SK-N-SH (cell line): ENCODE measurements at regions not wholly inside any gene's neighbourhood (a gene's known extent, or its start where the extent isn't known, plus 50 kb on each side); places are given as distances from the start of the nearest gene placed in this dataset.

ENCODE experiments used
- CTCF ChIA-PET: fragments of 300-600, 350-600 bp; formaldehyde crosslinking; extraction: SDS; loops from one replicate; lab custom pipeline; 2021; lab: Yijun Ruan, JAX
- POLR2A ChIA-PET: fragments of 350-600 bp; sonication (Branson Sonifier 250); formaldehyde crosslinking; extraction: SDS; loops from one replicate; lab custom pipeline; 2020; ENCODE audit warnings: antibody characterized with exemption, inconsistent platforms; lab: Yijun Ruan, JAX
- DNase-seq: peaks from one replicate; pipeline ENCODE4 v3.0.0; 2012
- H2AFZ ChIP-seq: fragments of 200-600 bp; sonication (generic); 2 replicates; pipeline ENCODE4 v1.8.1; 2016; ENCODE audit warnings: antibody characterized with exemption, mild to moderate bottlenecking, low read depth
- H3F3A ChIP-seq: fragments of 200-600 bp; sonication (generic); replicated peaks from 2 replicates; pipeline ENCODE3; 2016; ENCODE audit warnings: antibody characterized with exemption, mild to moderate bottlenecking; ENCODE audit not compliant: insufficient read depth
- H3K27ac ChIP-seq, 2 experiments: fragments of 200-500 bp in 1 of 2; fragments of 200-600 bp in 1 of 2; sonication (Bioruptor generic) in 1 of 2; sonication (generic), shearing (Covaris generic) in 1 of 2; 2 replicates each; pipeline versions ENCODE4 v1.5.1 to v1.6.1; 2014 to 2016; ENCODE audit warnings: low read depth in 2 of 2, inconsistent platforms in 1 of 2, low read length in 1 of 2, mild to moderate bottlenecking in 1 of 2, mixed read lengths in 1 of 2
- H3K27me3 ChIP-seq: fragments of 200-600 bp; sonication (generic), shearing (Covaris generic); 2 replicates; pipeline ENCODE4 v1.6.1; 2016; ENCODE audit warnings: mixed run types; ENCODE audit not compliant: insufficient read depth
- H3K36me3 ChIP-seq, 2 experiments: fragments of 200-500 bp in 1 of 2; fragments of 200-600 bp in 1 of 2; sonication (Bioruptor generic) in 1 of 2; sonication (generic) in 1 of 2; replicated peaks in 1 of 2; 2 replicates each; pipeline versions ENCODE3 to v1.5.1; 2014 to 2016; ENCODE audit warnings: low read length in 1 of 2, mild to moderate bottlenecking in 1 of 2; ENCODE audit not compliant: insufficient read depth in 2 of 2, control insufficient read depth in 1 of 2
- H3K4me1 ChIP-seq, 2 experiments: fragments of 200-500 bp in 1 of 2; fragments of 200-600 bp in 1 of 2; sonication (Bioruptor generic) in 1 of 2; sonication (generic), shearing (Covaris generic) in 1 of 2; 2 replicates each; pipeline versions ENCODE4 v1.5.1 to v1.6.1; 2014 to 2016; ENCODE audit warnings: low read depth in 1 of 2, low read length in 1 of 2, mixed run types in 1 of 2; ENCODE audit not compliant: insufficient read depth in 2 of 2, control insufficient read depth in 1 of 2
- H3K4me2 ChIP-seq: fragments of 200-600 bp; sonication (generic), shearing (Covaris generic); 2 replicates; pipeline ENCODE4 v1.6.1; 2017; ENCODE audit warnings: mixed run types
- H3K4me3 ChIP-seq, 2 experiments: fragments of 200-500 bp in 1 of 2; fragments of 200-600 bp in 1 of 2; sonication (Bioruptor generic) in 1 of 2; sonication (generic), shearing (Covaris generic) in 1 of 2; 2 replicates each; pipeline versions ENCODE4 v1.5.1 to v1.8.1; 2014 to 2016; ENCODE audit warnings: low read depth in 2 of 2, inconsistent platforms in 1 of 2, low read length in 1 of 2, mild to moderate bottlenecking in 1 of 2, mixed read lengths in 1 of 2, moderate library complexity in 1 of 2
- H3K79me2 ChIP-seq: fragments of 200-600 bp; sonication (generic); 2 replicates; pipeline ENCODE4 v1.8.1; 2017; ENCODE audit warnings: mild to moderate bottlenecking; ENCODE audit not compliant: insufficient read depth
- H3K9ac ChIP-seq: fragments of 200-600 bp; sonication (generic); 2 replicates; pipeline ENCODE4 v1.6.1; 2017; ENCODE audit warnings: mixed run types
- H3K9me2 ChIP-seq: fragments of 200-600 bp; sonication (generic); 2 replicates; pipeline ENCODE4 v1.6.1; 2017; ENCODE audit warnings: mixed run types
- H3K9me3 ChIP-seq: fragments of 200-600 bp; sonication (generic); 2 replicates; pipeline ENCODE4 v1.6.1; 2017; ENCODE audit warnings: mixed run types, mild to moderate bottlenecking, moderate library complexity
- H4K20me1 ChIP-seq: fragments of 200-600 bp; sonication (generic); 2 replicates; pipeline ENCODE4 v1.6.1; 2017; ENCODE audit warnings: mild to moderate bottlenecking, mixed run types; ENCODE audit not compliant: insufficient read depth
- EP300 ChIP-seq, 2 experiments: IDR thresholded peaks; 2 replicates each; pipeline versions ENCODE4 v1.4.0 to v1.6.1; 2012; ENCODE audit warnings: borderline replicate concordance in 1 of 2, low read depth in 1 of 2, low read length in 1 of 2
- FOSL2 ChIP-seq: IDR thresholded peaks from 2 replicates; pipeline ENCODE4 v1.4.0; 2012; ENCODE audit warnings: low read depth, mild to moderate bottlenecking, moderate library complexity, borderline replicate concordance
- GABPA ChIP-seq: IDR thresholded peaks from 2 replicates; pipeline ENCODE4 v1.4.0; 2012; ENCODE audit warnings: low read depth, mild to moderate bottlenecking
- JUND ChIP-seq: IDR thresholded peaks from 2 replicates; pipeline ENCODE4 v1.4.0; 2012
- MXI1 ChIP-seq: IDR thresholded peaks from 2 replicates; pipeline ENCODE4 v1.6.1; 2012; ENCODE audit warnings: mild to moderate bottlenecking, low read depth, low read length, improper control_type of control experiment
- NFIC ChIP-seq: IDR thresholded peaks from 2 replicates; pipeline ENCODE4 v1.4.0; 2012; ENCODE audit warnings: borderline replicate concordance
- NRF1 ChIP-seq: IDR thresholded peaks from 2 replicates; pipeline ENCODE4 v1.6.1; 2012; ENCODE audit warnings: low read depth, mild to moderate bottlenecking, low read length
- POLR2AphosphoS5 ChIP-seq: IDR thresholded peaks from 2 replicates; pipeline ENCODE4 v1.6.1; 2012; ENCODE audit warnings: low read depth, low read length
- RFX5 ChIP-seq: IDR thresholded peaks from 2 replicates; pipeline ENCODE4 v1.6.1; 2012; ENCODE audit warnings: mild to moderate bottlenecking, improper control_type of control experiment, low read length
- SMC3 ChIP-seq: IDR thresholded peaks from 2 replicates; pipeline ENCODE4 v1.6.1; 2012; ENCODE audit warnings: low read depth, low read length, improper control_type of control experiment
- TAF1 ChIP-seq: IDR thresholded peaks from 2 replicates; pipeline ENCODE4 v1.6.1; 2012; ENCODE audit warnings: low read depth, mild to moderate bottlenecking, low read length, moderate library complexity, borderline replicate concordance
- TCF12 ChIP-seq: IDR thresholded peaks from 2 replicates; pipeline ENCODE4 v1.4.0; 2012
- YY1 ChIP-seq: IDR thresholded peaks from 2 replicates; pipeline ENCODE4 v1.4.0; 2012; ENCODE audit warnings: low read depth, mild to moderate bottlenecking
- WGBS: methylation state at CpG from one replicate; pipeline ENCODE4 v1.1.6; 2017; ENCODE audit warnings: low lambda C conversion rate; 5-methylcytosine and 5-hydroxymethylcytosine counted together
- TF ChIP-seq, protein P1 (sequence below): IDR thresholded peaks from 2 replicates; pipeline ENCODE4 v1.4.0; 2012; ENCODE audit warnings: low read depth, borderline replicate concordance
- TF ChIP-seq, protein P2 (sequence below): IDR thresholded peaks from 2 replicates; pipeline ENCODE4 v1.4.0; 2012; ENCODE audit warnings: low read depth
- TF ChIP-seq, protein P3 (sequence below): IDR thresholded peaks from 2 replicates; pipeline ENCODE4; 2012
- TF ChIP-seq, protein P4 (sequence below): fragments of 150-350 bp; IDR thresholded peaks from 2 replicates; pipeline ENCODE4 v1.6.1; 2016; ENCODE audit warnings: mild to moderate bottlenecking, low read depth, low read length

DNA sequence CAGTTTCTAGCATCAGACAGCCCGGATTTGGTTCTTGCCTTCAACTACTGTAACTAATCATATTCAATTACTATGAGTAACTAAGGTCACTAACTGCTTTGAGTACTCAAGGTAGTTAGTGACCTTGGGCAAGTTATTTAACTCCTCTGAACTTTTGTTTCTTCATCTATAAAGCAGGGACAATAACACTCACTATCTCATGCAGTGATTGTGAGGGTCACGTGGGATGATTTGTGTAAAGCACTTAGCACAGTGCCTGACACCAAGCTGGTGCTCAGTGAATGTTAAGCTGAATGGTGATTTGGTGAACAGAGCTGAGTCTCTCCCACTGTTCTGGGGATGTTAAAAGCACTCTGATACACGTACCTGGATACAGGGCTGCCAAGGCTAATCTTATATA, 171.3 kb upstream of the PLXNC1 start:
- Histone ChIP-seq H3K79me2 (no peaks in the 10 kb centered on the region), H3K9me2 (no peaks in the 10 kb centered on the region), H3K4me3 (no peak overlapping the region), H3K4me2 (no peak overlapping the region), H3K27me3 (no peaks in the 10 kb centered on the region), H3K27ac (no peak overlapping the region), H3K9me3 (no peaks in the 10 kb centered on the region), H3K9ac (no peak overlapping the region), H2AFZ (no peak overlapping the region), H3K36me3 (no peaks in the 10 kb centered on the region), H3F3A (no peaks in the 10 kb centered on the region), H3K4me1 (no peaks in the 10 kb centered on the region; a peak in 1 of 4 replicates), H4K20me1 (no peaks in the 10 kb centered on the region)
- 86% methylated on average over 3 of the region's 3 CpGs for WGBS
- POLR2A ChIA-PET: interaction anchor here (0.6 kb wide), 1 partner anchor 548 kb away, joined by 3 read pairs; no protein-coding TSS in a partner anchor
- DNase-seq: no peak
- CTCF ChIA-PET: interaction anchor here (1.1 to 3.4 kb wide), 4 partner anchors 9 to 474 kb away, joined by 3 to 20 read pairs (median 4); no protein-coding TSS in a partner anchor
- TF ChIP-seq, protein P1, sequence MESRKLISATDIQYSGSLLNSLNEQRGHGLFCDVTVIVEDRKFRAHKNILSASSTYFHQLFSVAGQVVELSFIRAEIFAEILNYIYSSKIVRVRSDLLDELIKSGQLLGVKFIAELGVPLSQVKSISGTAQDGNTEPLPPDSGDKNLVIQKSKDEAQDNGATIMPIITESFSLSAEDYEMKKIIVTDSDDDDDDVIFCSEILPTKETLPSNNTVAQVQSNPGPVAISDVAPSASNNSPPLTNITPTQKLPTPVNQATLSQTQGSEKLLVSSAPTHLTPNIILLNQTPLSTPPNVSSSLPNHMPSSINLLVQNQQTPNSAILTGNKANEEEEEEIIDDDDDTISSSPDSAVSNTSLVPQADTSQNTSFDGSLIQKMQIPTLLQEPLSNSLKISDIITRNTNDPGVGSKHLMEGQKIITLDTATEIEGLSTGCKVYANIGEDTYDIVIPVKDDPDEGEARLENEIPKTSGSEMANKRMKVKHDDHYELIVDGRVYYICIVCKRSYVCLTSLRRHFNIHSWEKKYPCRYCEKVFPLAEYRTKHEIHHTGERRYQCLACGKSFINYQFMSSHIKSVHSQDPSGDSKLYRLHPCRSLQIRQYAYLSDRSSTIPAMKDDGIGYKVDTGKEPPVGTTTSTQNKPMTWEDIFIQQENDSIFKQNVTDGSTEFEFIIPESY: no peak
- TF ChIP-seq SMC3 (no peak), NRF1 (no peak), GABPA (no peak), EP300 (IDR thresholded peaks at IDR 0.05; ENCODE audit: borderline replicate concordance in 1 of 2, low read depth in 1 of 2, low read length in 1 of 2) (no peak), FOSL2 (no peak), TAF1 (no peak), JUND (no peak), MXI1 (no peak), RFX5 (no peak), NFIC (no peak), TCF12 (no peak), POLR2AphosphoS5 (no peak), YY1 (no peak)
- TF ChIP-seq, protein P2, sequence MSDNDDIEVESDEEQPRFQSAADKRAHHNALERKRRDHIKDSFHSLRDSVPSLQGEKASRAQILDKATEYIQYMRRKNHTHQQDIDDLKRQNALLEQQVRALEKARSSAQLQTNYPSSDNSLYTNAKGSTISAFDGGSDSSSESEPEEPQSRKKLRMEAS: no peak
- TF ChIP-seq, protein P3, sequence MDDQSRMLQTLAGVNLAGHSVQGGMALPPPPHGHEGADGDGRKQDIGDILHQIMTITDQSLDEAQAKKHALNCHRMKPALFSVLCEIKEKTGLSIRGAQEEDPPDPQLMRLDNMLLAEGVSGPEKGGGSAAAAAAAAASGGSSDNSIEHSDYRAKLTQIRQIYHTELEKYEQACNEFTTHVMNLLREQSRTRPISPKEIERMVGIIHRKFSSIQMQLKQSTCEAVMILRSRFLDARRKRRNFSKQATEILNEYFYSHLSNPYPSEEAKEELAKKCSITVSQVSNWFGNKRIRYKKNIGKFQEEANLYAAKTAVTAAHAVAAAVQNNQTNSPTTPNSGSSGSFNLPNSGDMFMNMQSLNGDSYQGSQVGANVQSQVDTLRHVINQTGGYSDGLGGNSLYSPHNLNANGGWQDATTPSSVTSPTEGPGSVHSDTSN: no peak
- TF ChIP-seq, protein P4, sequence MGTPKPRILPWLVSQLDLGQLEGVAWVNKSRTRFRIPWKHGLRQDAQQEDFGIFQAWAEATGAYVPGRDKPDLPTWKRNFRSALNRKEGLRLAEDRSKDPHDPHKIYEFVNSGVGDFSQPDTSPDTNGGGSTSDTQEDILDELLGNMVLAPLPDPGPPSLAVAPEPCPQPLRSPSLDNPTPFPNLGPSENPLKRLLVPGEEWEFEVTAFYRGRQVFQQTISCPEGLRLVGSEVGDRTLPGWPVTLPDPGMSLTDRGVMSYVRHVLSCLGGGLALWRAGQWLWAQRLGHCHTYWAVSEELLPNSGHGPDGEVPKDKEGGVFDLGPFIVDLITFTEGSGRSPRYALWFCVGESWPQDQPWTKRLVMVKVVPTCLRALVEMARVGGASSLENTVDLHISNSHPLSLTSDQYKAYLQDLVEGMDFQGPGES: no peak
